K562 (cell line): ENCODE measurements at regions not wholly inside any gene's neighbourhood (a gene's known extent, or its start where the extent isn't known, plus 50 kb on each side); places are given as distances from the start of the nearest gene placed in this dataset.

Experiments
- CTCF ChIP-seq, 3 experiments: IDR thresholded peaks in 2 of 3; conservative IDR thresholded peaks in 1 of 3; 2 replicates each; pipeline ENCODE4 v1.5.1; 2011 to 2012; ENCODE audit warnings: low read length in 3 of 3, mild to moderate bottlenecking in 3 of 3, control low read depth in 2 of 3, improper control_type of control experiment in 1 of 3, inconsistent platforms in 1 of 3, low read depth in 1 of 3, mixed read lengths in 1 of 3, moderate library complexity in 1 of 3; ENCODE audit not compliant: insufficient read depth in 2 of 3
- ELF1 ChIP-seq: fragments of 200-800 bp; sonication (Bioruptor generic); IDR thresholded peaks from 2 replicates; pipeline ENCODE4 v1.6.1; 2016; ENCODE audit warnings: missing genetic modification characterization, missing compliant biosample characterization
- ESRRA ChIP-seq: fragments of 450-650 bp; IDR thresholded peaks from 2 replicates; pipeline ENCODE4 v1.6.1; 2014; ENCODE audit warnings: low read depth, mild to moderate bottlenecking, moderate library complexity, borderline replicate concordance
- KAT8 ChIP-seq: fragments of 450-650 bp; IDR thresholded peaks from 2 replicates; pipeline ENCODE4 v1.6.1; 2016; ENCODE audit warnings: low read depth, mild to moderate bottlenecking
- L3MBTL2 ChIP-seq: fragments of 450-650 bp; IDR thresholded peaks from 2 replicates; pipeline ENCODE4 v1.6.1; 2016; ENCODE audit warnings: mild to moderate bottlenecking, moderate library complexity
- POLR2A ChIP-seq: fragments of 450-650 bp; conservative IDR thresholded peaks from 2 replicates; pipeline ENCODE4 v1.6.1; 2016
- POLR3G ChIP-seq: IDR thresholded peaks from 2 replicates; pipeline ENCODE4 v1.6.1; 2011; ENCODE audit not compliant: insufficient read length, insufficient replicate concordance; ENCODE audit errors: extremely low read depth
- SP2 ChIP-seq: IDR thresholded peaks from 2 replicates; pipeline ENCODE4 v1.6.1; 2011; ENCODE audit warnings: mild to moderate bottlenecking, low read depth, low read length, moderate library complexity; ENCODE audit not compliant: poor library complexity, severe bottlenecking; ENCODE audit errors: extremely low read depth
- TCF7 ChIP-seq: sonication (generic); IDR thresholded peaks from 2 replicates; pipeline ENCODE4 v1.6.1; 2016; ENCODE audit warnings: antibody characterized with exemption, borderline replicate concordance
- U2AF2 ChIP-seq: fragments of 200-400 bp; formaldehyde crosslinking; optimal IDR thresholded peaks from 2 replicates; pipeline ENCODE3; 2017; ENCODE audit warnings: low read depth, mild to moderate bottlenecking, low read length
- ZFP36 ChIP-seq: fragments of 150-350 bp; IDR thresholded peaks from 2 replicates; pipeline ENCODE4 v1.6.1; 2018; ENCODE audit warnings: low read length, low read depth; ENCODE audit not compliant: partially characterized antibody
- ZNF143 ChIP-seq: sonication (generic); formaldehyde crosslinking; IDR thresholded peaks from 2 replicates; pipeline ENCODE4 v1.9.0; 2022; ENCODE audit warnings: mild to moderate bottlenecking, missing genetic modification reagents
- TF ChIP-seq, protein P1 (sequence below): sonication (generic); formaldehyde crosslinking; IDR thresholded peaks from 2 replicates; pipeline ENCODE4 v1.8.1; 2023; ENCODE audit warnings: mild to moderate bottlenecking, missing genetic modification reagents, moderate library complexity

- TF ChIP-seq ZFP36 = no peak
- TF ChIP-seq POLR2A = no peak
- TF ChIP-seq ZNF143 (CRISPR knock-in tag) = no peak
- no peak for TF ChIP-seq SP2
- no peak for TF ChIP-seq ESRRA
- no peak for TF ChIP-seq ELF1 (tag)
- TF ChIP-seq CTCF (IDR thresholded peaks at IDR 0.05 in 2 of 3, conservative IDR thresholded peaks at IDR 0.05 in 1 of 3; ENCODE audit: insufficient read depth in 2 of 3, low read depth in 1 of 3, low read length in 3 of 3) = no peak
- TF ChIP-seq L3MBTL2 = no peak
- TF ChIP-seq U2AF2 = no peak
- TF ChIP-seq, protein P1, sequence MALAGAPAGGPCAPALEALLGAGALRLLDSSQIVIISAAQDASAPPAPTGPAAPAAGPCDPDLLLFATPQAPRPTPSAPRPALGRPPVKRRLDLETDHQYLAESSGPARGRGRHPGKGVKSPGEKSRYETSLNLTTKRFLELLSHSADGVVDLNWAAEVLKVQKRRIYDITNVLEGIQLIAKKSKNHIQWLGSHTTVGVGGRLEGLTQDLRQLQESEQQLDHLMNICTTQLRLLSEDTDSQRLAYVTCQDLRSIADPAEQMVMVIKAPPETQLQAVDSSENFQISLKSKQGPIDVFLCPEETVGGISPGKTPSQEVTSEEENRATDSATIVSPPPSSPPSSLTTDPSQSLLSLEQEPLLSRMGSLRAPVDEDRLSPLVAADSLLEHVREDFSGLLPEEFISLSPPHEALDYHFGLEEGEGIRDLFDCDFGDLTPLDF (CRISPR knock-in tag) = no peak
- no peak for TF ChIP-seq TCF7
- no peak for TF ChIP-seq POLR3G
- no peak for TF ChIP-seq KAT8
Measured at GRCh38 chr2:203798296-203799087, 69.1 kb upstream of the CTLA4 start.
